Fibroblast of skin of back (primary cell): ENCODE measurements at regions not wholly inside any gene's neighbourhood (a gene's known extent, or its start where the extent isn't known, plus 50 kb on each side); places are given as distances from the start of the nearest gene placed in this dataset.

Experiments used
- DNase-seq: peaks from one replicate; pipeline ENCODE4 v3.0.0-alpha.2; 2013

- peak; percentile 82 for DNase-seq
These were observed 207.9 kb upstream of the COL8A1 start for GRCh38 chr3:99430348-99431134.

- DNase-seq, result peak; percentile 66
These were observed 208.9 kb upstream of the COL8A1 start for GRCh38 chr3:99429502-99429901.

- peak; percentile 43 for DNase-seq
These were observed 212.5 kb upstream of the COL8A1 start for GRCh38 chr3:99425930-99426329.

- peak; percentile 92 for DNase-seq
These were observed 219.3 kb upstream of the COL8A1 start for GRCh38 chr3:99419116-99419515.

- no peak for DNase-seq
These were observed 219.7 kb upstream of the COL8A1 start for GRCh38 chr3:99418709-99419108.

GRCh38 chr3:99418209-99418635 lies 220.2 kb upstream of the COL8A1 start:
- DNase-seq, result peak; percentile 36

- peak; percentile 93 for DNase-seq
These were observed 224.9 kb upstream of the COL8A1 start for GRCh38 chr3:99413504-99413903.

- peak; percentile 98 for DNase-seq
These were observed 227.5 kb upstream of the COL8A1 start for GRCh38 chr3:99410789-99411311.

GRCh38 chr3:99409961-99410360 lies 228.4 kb upstream of the COL8A1 start:
- no peak for DNase-seq

- DNase-seq, result peak; percentile 71
These were observed 231.1 kb upstream of the COL8A1 start for GRCh38 chr3:99407257-99407656.

GRCh38 chr3:99402755-99403154 lies 235.6 kb upstream of the COL8A1 start:
- DNase-seq, result no peak

GRCh38 chr3:99400352-99400751 lies 238.0 kb upstream of the COL8A1 start:
- DNase-seq, result no peak

- peak; percentile 73 for DNase-seq
These were observed 241.6 kb upstream of the COL8A1 start for GRCh38 chr3:99396651-99397275.

GRCh38 chr3:99394831-99395778 lies 243.3 kb upstream of the COL8A1 start:
- DNase-seq, result peak; percentile 97

GRCh38 chr3:99393961-99394360 lies 244.4 kb upstream of the COL8A1 start:
- DNase-seq, result no peak

- DNase-seq, result no peak
These were observed 249.6 kb upstream of the COL8A1 start for GRCh38 chr3:99388780-99389179.

GRCh38 chr3:99384596-99384995 lies 253.8 kb upstream of the COL8A1 start:
- peak; percentile 91 for DNase-seq

GRCh38 chr3:99376926-99377325 lies 261.5 kb upstream of the COL8A1 start:
- no peak for DNase-seq

- DNase-seq, result no peak
These were observed 264.6 kb upstream of the COL8A1 start for GRCh38 chr3:99373846-99374210.

GRCh38 chr3:99373088-99373845 lies 265.1 kb upstream of the COL8A1 start:
- no peak for DNase-seq

- no peak for DNase-seq
These were observed 271.5 kb upstream of the COL8A1 start for GRCh38 chr3:99366663-99367429.
